Left ventricle myocardium inferior (tissue), 1 donor: ENCODE measurements at regions not wholly inside any gene's neighbourhood (a gene's known extent, or its start where the extent isn't known, plus 50 kb on each side); places are given as distances from the start of the nearest gene placed in this dataset.

Experiments
- DNase-seq: peaks from one replicate; pipeline ENCODE4 v3.0.0-alpha.2; 2020
- H3K27ac ChIP-seq: fragments of 200-600 bp; replicated peaks from 2 replicates; pipeline ENCODE4 v1.8.0; 2021
- H3K27me3 ChIP-seq: fragments of 200-600 bp; 2 replicates; pipeline ENCODE4 v1.8.0; 2021; ENCODE audit warnings: low read depth
- H3K36me3 ChIP-seq: fragments of 200-600 bp; 2 replicates; pipeline ENCODE4 v1.8.0; 2021
- H3K4me1 ChIP-seq: fragments of 200-600 bp; 2 replicates; pipeline ENCODE4 v1.8.0; 2021
- H3K4me3 ChIP-seq: fragments of 200-600 bp; 2 replicates; pipeline ENCODE4 v1.8.0; 2021; ENCODE audit warnings: mild to moderate bottlenecking, moderate library complexity
- H3K9me3 ChIP-seq: fragments of 200-600 bp; replicated peaks from 2 replicates; pipeline ENCODE4 v1.8.0; 2021
- CTCF ChIP-seq: fragments of 200-600 bp; IDR thresholded peaks from 2 replicates; pipeline ENCODE4 v1.8.0; 2021; ENCODE audit warnings: antibody characterized with exemption, mild to moderate bottlenecking, borderline replicate concordance
- intact Hi-C: fragments of 100-400 bp; cut with micrococcal nuclease; formaldehyde crosslinking; loops from one replicate; pipeline ENCODE4 v1.11.0; 2022
- donor health status: DM: no; HTN: yes; CAD: no; lungs with severe emphysema.

- Histone ChIP-seq H3K4me3 (no peak overlapping the region), H3K27ac (no peak overlapping the region), H3K9me3 (no peaks in the 10 kb centered on the region), H3K36me3 (no peaks in the 10 kb centered on the region), H3K27me3 (no peaks in the 10 kb centered on the region), H3K4me1 (no peaks in the 10 kb centered on the region)
- intact Hi-C loops, result no loop called here
- no peak for DNase-seq
- no peak for TF ChIP-seq CTCF
Measured at GRCh38 chr11:26245046-26245445, 86.9 kb upstream of the ANO3 start.

GRCh38 chr11:26247340-26247739 is 84.6 kb upstream of the ANO3 start:
- Histone ChIP-seq H3K4me3 (no peak overlapping the region), H3K4me1 (no peaks in the 10 kb centered on the region), H3K36me3 (no peaks in the 10 kb centered on the region), H3K27me3 (no peaks in the 10 kb centered on the region), H3K27ac (no peak overlapping the region), H3K9me3 (no peaks in the 10 kb centered on the region)
- intact Hi-C loops, result no loop called here
- no peak for TF ChIP-seq CTCF
- DNase-seq, result no peak

GRCh38 chr11:26248661-26249060 is 83.3 kb upstream of the ANO3 start:
- intact Hi-C loops, result no loop called here
- no peaks in the 10 kb centered on the region for H3K27me3 ChIP-seq
- H3K36me3 ChIP-seq, result no peaks in the 10 kb centered on the region
- TF ChIP-seq CTCF, result no peak
- no peaks in the 10 kb centered on the region for H3K9me3 ChIP-seq
- H3K4me1 ChIP-seq, result no peaks in the 10 kb centered on the region
- no peak for DNase-seq
- H3K27ac ChIP-seq, result no peak overlapping the region
- H3K4me3 ChIP-seq, result no peak overlapping the region

GRCh38 chr11:26254378-26254777 is 77.6 kb upstream of the ANO3 start:
- intact Hi-C loops, result no loop called here
- TF ChIP-seq CTCF, result no peak
- H3K27ac ChIP-seq, result no peak overlapping the region
- no peak overlapping the region for H3K4me3 ChIP-seq
- H3K27me3 ChIP-seq, result no peaks in the 10 kb centered on the region
- H3K4me1 ChIP-seq, result no peaks in the 10 kb centered on the region
- H3K36me3 ChIP-seq, result no peaks in the 10 kb centered on the region
- no peaks in the 10 kb centered on the region for H3K9me3 ChIP-seq
- no peak for DNase-seq

GRCh38 chr11:26263769-26264168 is 68.2 kb upstream of the ANO3 start:
- Histone ChIP-seq H3K27me3 (no peaks in the 10 kb centered on the region), H3K9me3 (no peaks in the 10 kb centered on the region), H3K4me3 (no peak overlapping the region), H3K4me1 (no peaks in the 10 kb centered on the region), H3K27ac (no peak overlapping the region), H3K36me3 (no peaks in the 10 kb centered on the region)
- TF ChIP-seq CTCF, result no peak
- no peak for DNase-seq
- intact Hi-C loops, result no loop called here

GRCh38 chr11:26264266-26264665 is 67.7 kb upstream of the ANO3 start:
- no peaks in the 10 kb centered on the region for H3K9me3 ChIP-seq
- TF ChIP-seq CTCF, result no peak
- no peak for DNase-seq
- intact Hi-C loops, result no loop called here
- no peak overlapping the region for H3K4me3 ChIP-seq
- H3K4me1 ChIP-seq, result no peaks in the 10 kb centered on the region
- H3K36me3 ChIP-seq, result no peaks in the 10 kb centered on the region
- no peak overlapping the region for H3K27ac ChIP-seq
- no peaks in the 10 kb centered on the region for H3K27me3 ChIP-seq
